PC-9 (cell line): ENCODE measurements at regions not wholly inside any gene's neighbourhood (a gene's known extent, or its start where the extent isn't known, plus 50 kb on each side); places are given as distances from the start of the nearest gene placed in this dataset.

ENCODE experiments used
- BruUV-seq: library from RNA; stranded (reverse); fragments of 400-500 nt; replicated peaks from 2 replicates; lab custom pipeline; 2021; lab: Mats Ljungman, UMichigan
- CTCF ChIA-PET: fragments of 300-600 bp; sonication (Branson Sonifier 250); formaldehyde crosslinking; loops from one replicate; lab custom pipeline; 2022; ENCODE audit warnings: antibody characterized with exemption; lab: Charles Lee
- POLR2A ChIA-PET: fragments of 300-600 bp; sonication (Branson Sonifier 250); formaldehyde crosslinking; loops from one replicate; lab custom pipeline; 2022; ENCODE audit warnings: antibody characterized with exemption; ENCODE audit not compliant: unreplicated experiment; lab: Charles Lee
- DNase-seq, 2 experiments: peaks; one replicate each; pipeline versions ENCODE4 v3.0.0 to v3.0.0-alpha.2; 2015 to 2022; ENCODE audit warnings: mixed read lengths in 1 of 2
- H2AFZ ChIP-seq: fragments of 200-600 bp; sonication (generic); 2 replicates; pipeline ENCODE4 v1.8.1; 2017; ENCODE audit warnings: antibody characterized with exemption
- H3F3A ChIP-seq: fragments of 200-600 bp; sonication (generic); 2 replicates; pipeline ENCODE4 v1.8.1; 2017; ENCODE audit warnings: antibody characterized with exemption, mild to moderate bottlenecking, low read depth; ENCODE audit not compliant: insufficient read depth
- H3K27ac ChIP-seq: fragments of 200-600 bp; sonication (generic); 2 replicates; pipeline ENCODE4 v1.6.1; 2016; ENCODE audit warnings: mixed run types
- H3K27me3 ChIP-seq: fragments of 200-600 bp; sonication (generic); 2 replicates; pipeline ENCODE4 v1.6.1; 2016; ENCODE audit warnings: low read depth, mixed run types; ENCODE audit not compliant: insufficient read depth
- H3K36me3 ChIP-seq: fragments of 200-600 bp; sonication (generic); 2 replicates; pipeline ENCODE4 v1.6.1; 2016; ENCODE audit warnings: low read depth, mixed run types
- H3K4me1 ChIP-seq: fragments of 200-600 bp; sonication (generic); replicated peaks from 2 replicates; pipeline ENCODE4 v1.6.1; 2016; ENCODE audit warnings: mixed run types; ENCODE audit not compliant: insufficient read depth
- H3K4me2 ChIP-seq: fragments of 200-600 bp; sonication (generic); 2 replicates; pipeline ENCODE4 v1.6.1; 2017; ENCODE audit warnings: mixed run types
- H3K4me3 ChIP-seq: fragments of 200-600 bp; sonication (generic); 2 replicates; pipeline ENCODE4 v1.6.1; 2016; ENCODE audit warnings: mixed run types
- H3K79me2 ChIP-seq: fragments of 200-600 bp; sonication (generic); 2 replicates; pipeline ENCODE4 v1.6.1; 2017; ENCODE audit warnings: low read depth, mixed run types
- H3K9me2 ChIP-seq: fragments of 200-600 bp; sonication (generic); 2 replicates; pipeline ENCODE4 v1.8.1; 2017; ENCODE audit warnings: mild to moderate bottlenecking; ENCODE audit not compliant: insufficient read depth
- H3K9me3 ChIP-seq: fragments of 200-600 bp; sonication (generic); 2 replicates; pipeline ENCODE4 v1.8.1; 2016; ENCODE audit warnings: low read depth; ENCODE audit not compliant: insufficient read depth
- H4K20me1 ChIP-seq: fragments of 200-600 bp; sonication (generic); 2 replicates; pipeline ENCODE4 v1.8.1; 2017; ENCODE audit not compliant: insufficient read depth
- EZH2 ChIP-seq: fragments of 200-600 bp; sonication (generic); IDR thresholded peaks from 2 replicates; pipeline ENCODE4 v1.8.0; 2017; ENCODE audit warnings: antibody characterized with exemption, low read depth
- intact Hi-C: fragments of 100-400 bp; cut with micrococcal nuclease; formaldehyde crosslinking; loops from one replicate; pipeline ENCODE4 v1.10.0; 2022; ENCODE audit not compliant: unreplicated experiment
- TF ChIP-seq, protein P1 (sequence below): fragments of 200-600 bp; sonication (generic); conservative IDR thresholded peaks from 2 replicates; pipeline ENCODE4 v1.6.1; 2017; ENCODE audit warnings: mixed run types, antibody characterized with exemption, mild to moderate bottlenecking, moderate library complexity

DNA sequence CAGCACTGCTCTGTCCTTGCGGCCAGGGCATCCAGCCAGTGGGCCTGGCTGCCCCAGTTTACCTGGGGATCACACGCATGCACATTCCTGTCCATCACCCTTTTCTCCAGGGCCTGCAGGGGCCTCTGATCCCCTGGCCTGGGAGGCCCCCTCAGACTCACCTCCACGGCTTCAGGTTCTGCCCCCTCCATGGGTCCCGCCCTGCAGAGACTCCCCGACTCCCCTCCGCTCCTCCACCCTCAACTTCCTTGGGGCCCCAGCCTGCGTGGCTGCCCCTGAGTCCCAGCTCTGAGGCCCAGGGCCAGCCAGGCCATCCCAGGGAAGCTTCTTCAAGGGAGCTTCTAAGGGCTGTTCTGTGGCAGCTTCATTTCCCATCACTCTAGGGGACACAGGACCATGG, 324.1 kb downstream of the TCERG1L start:
- no peak for DNase-seq
- Histone ChIP-seq H3K27me3 (peaks cover 32% of the 10 kb centered on the region), H3K4me2 (no peak overlapping the region), H3K4me3 (no peak overlapping the region), H3K27ac (no peak overlapping the region), H3K36me3 (no peaks in the 10 kb centered on the region), H3K9me3 (no peaks in the 10 kb centered on the region), H4K20me1 (no peaks in the 10 kb centered on the region), H3K4me1 (no peaks in the 10 kb centered on the region), H3K9me2 (no peaks in the 10 kb centered on the region), H2AFZ (no peak overlapping the region), H3F3A (no peaks in the 10 kb centered on the region), H3K79me2 (no peaks in the 10 kb centered on the region)
- ChIA-PET CTCF (no interaction called here), POLR2A (no interaction called here)
- TF ChIP-seq, protein P1, sequence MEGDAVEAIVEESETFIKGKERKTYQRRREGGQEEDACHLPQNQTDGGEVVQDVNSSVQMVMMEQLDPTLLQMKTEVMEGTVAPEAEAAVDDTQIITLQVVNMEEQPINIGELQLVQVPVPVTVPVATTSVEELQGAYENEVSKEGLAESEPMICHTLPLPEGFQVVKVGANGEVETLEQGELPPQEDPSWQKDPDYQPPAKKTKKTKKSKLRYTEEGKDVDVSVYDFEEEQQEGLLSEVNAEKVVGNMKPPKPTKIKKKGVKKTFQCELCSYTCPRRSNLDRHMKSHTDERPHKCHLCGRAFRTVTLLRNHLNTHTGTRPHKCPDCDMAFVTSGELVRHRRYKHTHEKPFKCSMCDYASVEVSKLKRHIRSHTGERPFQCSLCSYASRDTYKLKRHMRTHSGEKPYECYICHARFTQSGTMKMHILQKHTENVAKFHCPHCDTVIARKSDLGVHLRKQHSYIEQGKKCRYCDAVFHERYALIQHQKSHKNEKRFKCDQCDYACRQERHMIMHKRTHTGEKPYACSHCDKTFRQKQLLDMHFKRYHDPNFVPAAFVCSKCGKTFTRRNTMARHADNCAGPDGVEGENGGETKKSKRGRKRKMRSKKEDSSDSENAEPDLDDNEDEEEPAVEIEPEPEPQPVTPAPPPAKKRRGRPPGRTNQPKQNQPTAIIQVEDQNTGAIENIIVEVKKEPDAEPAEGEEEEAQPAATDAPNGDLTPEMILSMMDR: no peak
- TF ChIP-seq EZH2: no peak
- no TSS peak for BruUV-seq
- intact Hi-C loops: no loop called here

DNA sequence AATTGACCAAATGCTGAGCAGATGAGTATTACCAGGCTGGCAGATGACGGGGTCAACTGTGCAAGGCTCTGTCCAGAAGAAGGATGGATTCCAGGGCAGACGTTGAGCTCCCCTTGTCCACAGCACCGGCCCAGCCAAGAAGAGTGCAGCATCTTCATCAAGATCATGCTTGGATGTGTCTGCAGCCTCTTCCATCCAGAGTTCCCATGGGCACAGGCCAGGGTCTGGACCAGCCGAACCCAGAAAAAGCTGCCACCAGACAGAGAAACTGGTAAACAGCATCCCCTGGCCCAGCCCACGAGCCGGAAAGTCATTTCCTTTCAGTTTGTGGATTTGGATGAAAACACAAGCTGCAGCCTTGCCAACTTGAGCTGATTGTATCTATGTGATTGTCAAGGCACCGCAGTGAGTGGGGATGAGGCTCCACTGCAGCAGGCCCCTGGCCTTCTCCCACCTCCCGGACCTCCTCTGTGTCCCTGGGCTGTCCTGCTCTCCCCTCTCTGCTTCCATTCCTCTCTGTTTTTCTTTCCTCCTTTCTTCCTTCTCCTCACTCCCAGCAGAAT, 321.8 kb downstream of the TCERG1L start:
- no peak for DNase-seq
- Histone ChIP-seq H2AFZ (no peak overlapping the region), H3K9me2 (no peaks in the 10 kb centered on the region), H3K4me3 (no peak overlapping the region), H3K27ac (no peak overlapping the region), H3K79me2 (no peaks in the 10 kb centered on the region), H4K20me1 (no peaks in the 10 kb centered on the region), H3K9me3 (no peaks in the 10 kb centered on the region), H3K4me2 (no peak overlapping the region), H3F3A (no peaks in the 10 kb centered on the region), H3K27me3 (peaks cover 44% of the 10 kb centered on the region), H3K4me1 (no peaks in the 10 kb centered on the region), H3K36me3 (no peaks in the 10 kb centered on the region)
- ChIA-PET POLR2A (no interaction called here), CTCF (no interaction called here)
- TF ChIP-seq EZH2: no peak
- TF ChIP-seq, protein P1: no peak
- no TSS peak for BruUV-seq
- intact Hi-C loops: no loop called here

DNA sequence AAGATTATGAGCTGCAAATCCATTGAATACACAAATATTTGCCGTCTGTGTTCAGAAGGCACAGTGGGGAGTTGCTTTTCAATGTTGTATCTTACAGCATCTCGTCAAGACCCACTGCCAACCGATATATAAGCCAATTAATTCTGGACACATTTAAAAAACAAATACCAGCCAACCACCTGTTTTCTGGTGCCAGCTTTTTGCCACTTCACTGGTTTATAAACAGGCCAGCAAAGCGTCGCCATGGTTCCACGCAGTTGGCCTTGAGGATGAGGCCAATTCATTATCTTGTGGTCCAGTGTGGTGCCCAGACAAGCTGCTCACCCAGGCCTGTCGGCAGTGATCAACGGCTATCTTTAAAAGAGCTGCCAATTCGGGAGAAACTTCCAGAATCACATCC, 321.0 kb downstream of the TCERG1L start:
- Histone ChIP-seq H3K36me3 (no peaks in the 10 kb centered on the region), H2AFZ (no peak overlapping the region), H4K20me1 (no peaks in the 10 kb centered on the region), H3K27ac (no peak overlapping the region), H3K9me3 (no peaks in the 10 kb centered on the region), H3K9me2 (no peaks in the 10 kb centered on the region), H3K4me2 (no peak overlapping the region), H3F3A (no peaks in the 10 kb centered on the region), H3K4me3 (no peak overlapping the region), H3K79me2 (no peaks in the 10 kb centered on the region), H3K27me3 (peaks cover 42% of the 10 kb centered on the region), H3K4me1 (no peaks in the 10 kb centered on the region)
- CTCF ChIA-PET: no interaction called here
- DNase-seq: no peak
- BruUV-seq: no TSS peak
- TF ChIP-seq EZH2: no peak
- TF ChIP-seq, protein P1: no peak
- intact Hi-C loops: no loop called here
- POLR2A ChIA-PET: no interaction called here
